HCEC 1CT (cell line): ENCODE measurements at regions not wholly inside any gene's neighbourhood (a gene's known extent, or its start where the extent isn't known, plus 50 kb on each side); places are given as distances from the start of the nearest gene placed in this dataset.
"Not testable (repeated sequence)": the region's sequence is repeated elsewhere in the genome, so short reads cannot be mapped to it uniquely, and the experiment has no call there.

Source experiments
- DNase-seq: peaks from one replicate; pipeline ENCODE4 v3.0.0-alpha.2; 2017

DNA sequence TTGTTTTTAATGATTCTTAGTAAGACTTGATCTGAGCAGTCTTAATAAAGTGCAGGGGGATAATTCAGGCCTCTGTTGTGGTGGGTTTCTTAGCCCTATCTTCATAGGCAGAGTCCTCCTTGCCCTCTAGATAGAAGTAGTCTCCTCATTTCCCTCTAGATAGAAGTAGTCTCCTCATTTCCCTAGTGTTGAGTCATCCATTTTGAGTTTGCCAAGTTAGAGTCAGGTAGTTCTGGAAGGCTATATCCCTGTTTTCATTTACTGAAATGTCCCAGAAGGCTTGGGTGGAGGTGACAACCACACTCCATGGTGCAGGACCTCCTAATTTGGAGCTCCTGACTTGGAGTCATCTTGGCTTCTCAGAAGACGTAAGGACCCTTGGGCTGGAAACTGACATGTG, 384.6 kb downstream of the MLLT3 start:
- no peak for DNase-seq

DNA sequence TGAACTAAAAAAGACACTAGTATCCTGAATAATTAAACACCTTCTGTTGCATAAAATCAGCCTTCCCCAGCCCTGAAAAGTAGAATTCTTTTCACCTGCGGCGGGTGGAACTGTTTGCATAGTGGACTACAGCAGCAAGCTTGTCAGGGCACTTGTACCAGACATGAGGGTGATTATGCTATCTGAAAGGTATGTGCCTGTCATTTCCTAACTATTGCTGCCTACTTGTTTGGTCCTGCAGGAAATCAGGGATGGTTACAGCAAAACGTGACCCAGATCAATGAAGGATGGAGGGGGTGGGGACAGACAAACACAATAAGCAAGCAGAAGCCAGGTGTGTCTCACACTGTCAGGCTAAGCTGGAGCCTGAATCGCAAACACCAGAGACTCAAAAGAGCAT, 385.6 kb downstream of the MLLT3 start:
- DNase-seq: no peak

DNA sequence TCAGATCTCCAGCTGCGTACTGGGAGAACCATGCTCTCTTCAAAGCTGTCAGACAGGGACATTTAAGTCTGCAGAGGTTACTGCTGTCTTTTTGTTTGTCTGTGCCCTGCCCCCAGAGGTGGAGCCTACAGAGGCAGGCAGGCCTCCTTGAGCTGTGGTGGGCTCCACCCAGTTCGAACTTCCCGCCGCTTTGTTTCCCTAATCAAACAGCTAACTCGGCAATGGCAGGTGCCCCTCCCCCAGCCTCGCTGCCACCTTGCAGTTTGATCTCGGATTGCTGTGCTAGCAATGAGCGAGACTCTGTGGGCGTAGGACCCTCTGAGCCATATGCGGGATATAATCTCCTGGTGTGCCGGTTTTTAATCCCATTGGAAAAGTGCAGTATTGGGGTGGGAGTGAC, 387.1 kb downstream of the MLLT3 start:
- not testable (repeated sequence) for DNase-seq

DNA sequence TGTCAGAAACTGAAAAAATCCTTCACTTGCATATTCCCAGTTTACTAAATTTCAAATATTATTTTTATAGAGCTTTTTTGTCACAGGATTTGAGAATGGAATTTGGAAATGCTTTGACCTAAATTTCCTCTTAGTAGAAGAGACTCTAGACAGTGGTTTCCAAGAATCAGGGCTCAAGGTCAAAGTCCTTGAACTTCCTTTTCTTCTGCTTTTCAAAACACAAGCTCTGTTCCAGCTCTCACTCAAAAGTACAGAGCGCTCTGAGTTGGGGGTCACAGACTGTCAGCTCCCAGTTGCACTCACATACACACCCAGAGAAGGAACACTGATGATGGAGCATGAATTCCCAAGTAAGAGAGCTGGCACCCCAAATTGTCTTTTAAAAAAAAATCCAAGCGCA, 394.2 kb downstream of the MLLT3 start:
- no peak for DNase-seq

DNA sequence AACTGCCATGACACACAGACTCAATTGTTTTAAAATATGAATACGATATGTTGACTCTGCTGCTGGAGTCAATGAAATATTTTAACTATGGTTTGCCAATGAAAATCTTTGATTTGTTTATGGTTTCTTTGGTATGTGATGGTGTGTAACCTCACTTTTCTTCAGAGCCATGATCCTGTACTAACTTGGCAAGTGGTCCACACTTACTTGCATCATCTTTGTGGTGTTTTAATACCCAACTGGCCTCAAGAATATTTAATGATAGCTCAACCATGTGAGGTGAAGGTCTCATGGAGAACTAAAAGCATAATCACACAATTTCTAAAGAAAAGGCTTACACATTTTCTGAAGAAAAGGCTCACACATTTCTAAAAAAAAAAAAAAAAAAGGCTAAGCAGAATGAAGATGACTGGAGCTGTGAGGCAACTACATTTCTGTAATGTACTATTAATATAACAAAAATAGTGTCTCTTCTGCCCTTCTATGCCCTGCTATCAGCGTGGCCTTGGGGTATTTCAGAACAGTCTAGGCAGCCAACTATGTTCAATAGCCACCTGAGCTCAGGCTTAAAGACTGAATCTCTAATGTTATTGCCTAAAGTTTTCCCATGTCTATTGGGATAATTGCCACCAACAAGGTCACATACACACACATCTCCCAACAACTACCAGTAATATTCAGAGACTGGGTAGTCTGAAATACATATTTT, 395.0 kb downstream of the MLLT3 start:
- no peak for DNase-seq

DNA sequence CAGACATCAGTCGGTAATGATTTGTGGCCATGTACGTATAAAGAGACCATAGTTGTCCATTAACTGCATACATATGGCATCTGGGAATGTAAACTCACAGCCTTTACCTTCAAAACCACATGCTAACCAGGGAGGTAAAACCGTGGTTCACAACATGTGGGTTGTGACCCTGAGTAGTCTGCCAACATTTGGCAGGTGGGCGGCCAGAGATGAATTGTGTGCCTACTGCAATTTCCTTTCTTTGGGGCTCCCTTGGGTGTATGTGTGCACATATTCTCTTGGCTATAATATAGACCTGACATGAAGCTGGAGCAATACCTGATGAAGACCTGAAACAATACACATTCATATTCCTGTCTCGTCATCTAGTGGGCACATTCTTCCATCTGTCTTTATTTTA, 396.0 kb downstream of the MLLT3 start:
- no peak for DNase-seq

DNA sequence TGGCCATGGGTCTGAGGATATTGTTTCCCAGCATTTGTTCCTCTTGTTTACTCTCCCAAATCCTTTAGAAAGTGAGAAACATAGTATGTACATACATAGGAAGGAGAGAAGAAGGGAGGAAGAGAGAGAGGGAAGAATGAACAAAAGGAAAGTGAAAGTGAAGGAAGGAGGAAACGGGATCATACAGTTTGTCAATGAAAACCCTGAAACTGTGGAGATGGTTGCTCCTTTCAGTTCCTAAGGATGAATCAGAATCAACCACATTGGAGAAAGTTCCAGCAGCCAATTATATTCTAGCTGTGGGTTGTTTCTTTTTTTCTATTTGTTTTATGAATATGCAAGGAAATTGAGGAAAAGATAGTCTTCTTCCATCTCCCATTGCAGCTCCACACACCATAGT, 396.5 kb downstream of the MLLT3 start:
- DNase-seq: no peak

DNA sequence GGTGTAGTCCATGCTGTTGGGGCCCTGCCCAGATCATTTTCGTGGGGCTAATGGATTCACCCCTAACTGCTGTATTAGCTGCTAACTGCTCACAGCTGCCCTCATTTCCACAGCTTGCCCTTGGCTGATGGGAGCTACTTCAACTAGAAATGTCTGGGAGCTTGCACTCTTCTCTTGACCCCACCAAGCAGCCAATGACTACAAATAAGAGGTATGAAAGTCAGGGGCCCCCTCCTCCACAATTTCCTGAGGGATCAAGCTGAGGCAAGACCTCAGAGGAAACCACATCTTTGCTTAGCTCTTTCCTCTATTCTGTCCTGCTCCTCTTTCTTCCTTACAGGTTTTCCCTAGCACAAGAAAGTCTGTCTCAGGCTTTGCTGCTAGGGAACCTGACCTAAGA, 397.5 kb downstream of the MLLT3 start:
- DNase-seq: peak; percentile 16

DNA sequence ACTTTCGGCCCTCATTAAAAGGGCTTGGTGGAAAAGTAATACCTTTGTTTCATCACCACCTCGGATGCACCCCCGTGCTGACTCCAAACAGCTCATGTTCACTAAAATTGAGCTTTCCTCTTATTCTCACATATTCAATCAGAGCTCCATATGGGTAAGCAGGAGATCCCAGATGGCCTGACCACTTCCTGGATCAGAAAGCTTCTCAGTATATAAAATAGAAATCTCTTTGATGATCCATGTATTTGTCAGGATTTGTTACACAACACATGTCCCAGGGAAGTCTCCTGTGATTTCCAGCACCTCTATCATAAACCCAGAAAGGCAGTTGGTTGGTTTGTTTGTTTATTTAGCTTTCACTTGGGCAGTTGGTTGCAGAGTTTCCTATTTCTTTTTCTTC, 402.0 kb downstream of the MLLT3 start:
- DNase-seq: peak; percentile 97

DNA sequence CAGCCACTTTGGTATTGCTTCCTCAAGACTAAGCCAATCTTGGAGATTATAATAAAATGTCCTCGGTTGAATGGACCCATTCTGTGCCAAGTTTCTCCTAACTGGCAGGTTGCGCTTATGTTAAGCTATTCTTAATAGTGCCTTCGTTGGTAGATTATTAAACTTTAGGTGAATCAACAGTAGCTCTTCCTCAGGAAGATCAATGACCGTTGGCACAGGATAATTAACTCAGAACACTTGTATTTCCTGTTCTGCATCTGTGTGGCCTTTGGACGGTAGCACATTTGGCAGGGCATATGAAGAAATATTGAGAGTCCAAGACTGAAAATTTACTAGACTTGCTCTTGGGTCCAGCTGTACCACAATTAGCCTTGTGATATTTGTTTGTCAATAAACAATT, 402.9 kb downstream of the MLLT3 start:
- no peak for DNase-seq

DNA sequence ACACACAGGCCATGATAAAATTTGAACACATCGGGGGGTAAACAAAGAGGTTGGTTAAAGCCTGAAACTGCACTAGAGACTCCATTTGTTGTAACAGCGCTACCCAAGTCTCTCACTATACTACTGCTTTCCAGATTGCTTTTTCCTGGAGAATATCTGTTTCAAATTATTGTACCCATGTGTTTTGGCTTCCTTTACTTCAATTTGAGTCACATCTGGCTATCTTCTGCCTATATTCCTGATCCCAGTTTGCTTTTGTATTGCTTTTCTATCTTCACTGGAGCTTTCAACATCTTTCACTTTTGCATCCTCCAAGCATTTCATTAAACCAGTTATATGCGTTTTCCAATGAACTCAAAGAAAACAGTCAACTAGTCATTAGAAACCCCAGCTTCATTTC, 404.7 kb downstream of the MLLT3 start:
- no peak for DNase-seq

DNA sequence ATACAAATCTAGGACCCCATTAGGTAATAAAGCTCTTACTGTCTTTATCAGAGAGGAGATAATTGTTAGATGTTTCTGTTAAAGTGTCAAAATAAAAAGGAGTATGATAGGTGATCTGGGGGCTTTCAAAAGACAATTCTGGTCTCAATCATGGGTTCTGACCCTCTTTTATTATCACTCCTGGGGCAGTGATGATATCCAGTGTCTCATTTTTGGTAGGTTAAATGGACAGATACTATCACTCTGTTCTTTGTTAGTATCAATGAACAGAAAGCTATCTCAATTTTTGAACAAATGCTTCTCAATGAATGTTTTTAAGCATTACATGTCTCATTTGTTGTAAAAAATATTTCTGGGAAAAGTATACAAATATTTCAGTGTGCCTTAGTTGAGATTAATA, 405.9 kb downstream of the MLLT3 start:
- DNase-seq: no peak

DNA sequence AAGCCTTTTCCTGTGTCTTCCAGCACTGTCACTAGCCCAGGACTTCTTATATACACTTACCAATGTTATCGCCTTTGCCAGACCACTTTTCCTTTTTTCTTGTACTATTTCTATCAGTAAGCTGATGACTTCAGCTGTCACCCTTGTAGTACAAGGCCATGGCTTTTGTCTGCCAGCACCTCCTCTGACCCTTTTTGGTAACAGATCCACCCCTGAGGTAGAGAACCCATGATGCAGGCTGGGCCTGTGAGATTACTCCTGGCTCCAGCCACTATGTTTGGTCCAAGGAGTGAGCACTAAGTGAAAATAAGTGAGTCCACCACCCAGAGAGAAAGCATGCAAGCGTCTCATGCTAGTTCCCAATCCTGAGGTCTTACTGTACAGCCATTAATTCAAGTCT, 406.7 kb downstream of the MLLT3 start:
- no peak for DNase-seq

DNA sequence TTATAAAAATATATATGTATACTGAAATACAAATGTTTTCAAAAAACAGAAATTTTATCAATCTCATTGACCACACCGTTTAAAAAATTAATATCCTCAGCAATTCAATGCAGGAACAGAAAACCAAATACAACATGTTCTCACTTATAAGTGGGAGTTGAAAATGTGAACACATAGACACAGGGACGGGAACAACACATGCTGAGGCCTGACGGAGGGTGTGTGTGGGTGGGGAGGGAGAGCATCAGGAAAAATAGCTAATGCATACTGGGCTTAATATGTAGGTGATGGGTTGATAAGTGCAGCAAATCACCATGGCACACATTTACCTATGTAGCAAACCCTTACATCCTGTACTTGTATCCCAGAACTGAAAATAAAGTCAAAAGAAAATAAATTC, 409.5 kb downstream of the MLLT3 start:
- no peak for DNase-seq

DNA sequence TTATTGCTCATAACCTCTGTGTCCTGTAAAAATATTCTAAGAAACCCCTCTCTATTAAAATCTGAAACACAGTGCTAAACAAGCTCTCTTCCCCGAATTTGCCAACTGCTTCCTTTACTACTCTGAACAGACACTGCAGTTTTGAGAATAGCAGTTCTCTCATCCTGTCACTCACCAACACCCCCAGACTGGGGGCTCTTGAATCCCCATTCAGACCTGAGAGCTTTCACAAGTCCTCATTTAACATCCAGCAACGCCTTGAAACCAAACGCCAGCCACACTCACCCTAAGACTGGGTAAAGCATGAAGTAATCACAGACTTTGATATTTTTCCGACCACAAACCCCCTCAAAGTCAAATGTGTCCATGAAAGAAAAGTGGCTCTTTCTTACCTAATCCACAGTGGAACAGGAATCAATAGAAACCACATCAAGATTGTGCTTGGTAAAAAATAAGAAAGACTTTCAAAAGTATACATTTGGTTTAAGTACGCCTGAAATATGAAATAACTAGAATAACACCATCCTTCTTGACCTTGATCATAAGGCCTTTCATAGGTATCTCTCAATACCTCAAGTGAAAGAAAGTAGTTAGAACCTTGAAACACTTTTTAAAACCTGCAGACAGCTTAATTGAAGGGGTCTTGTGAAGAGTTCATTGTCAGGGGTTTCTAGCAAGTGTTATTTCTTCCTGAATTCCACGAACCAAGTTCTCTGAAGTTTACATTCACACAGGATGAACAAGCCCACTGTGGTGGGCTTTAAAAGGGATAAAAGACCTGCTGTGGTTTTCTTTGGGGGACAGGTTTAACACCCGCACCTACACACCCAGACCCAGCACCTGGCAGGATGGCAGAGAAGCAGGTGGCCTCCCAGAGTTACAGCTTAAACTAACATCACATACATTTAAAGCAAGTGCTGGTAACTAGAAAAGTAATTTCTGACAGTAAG, 412.6 kb downstream of the MLLT3 start:
- no peak for DNase-seq

DNA sequence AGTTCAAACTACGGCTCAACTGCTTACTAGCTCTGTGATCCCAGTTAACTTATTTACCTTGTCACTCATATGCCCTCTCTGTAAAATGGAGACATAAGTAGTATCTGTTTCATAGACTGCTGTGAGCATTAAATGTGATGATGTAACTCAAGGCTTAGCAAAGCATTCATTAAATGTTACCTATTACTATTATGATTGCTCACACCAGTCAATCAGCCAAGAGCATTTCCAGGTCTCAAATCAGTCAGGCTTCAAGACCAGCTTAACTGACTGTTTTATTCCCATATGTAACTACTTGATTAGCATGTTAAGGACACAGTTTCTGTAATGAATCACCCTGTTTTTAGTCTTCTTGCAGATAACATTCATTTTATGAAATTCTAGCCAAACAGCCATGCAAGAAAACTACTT, 413.3 kb downstream of the MLLT3 start:
- no peak for DNase-seq

DNA sequence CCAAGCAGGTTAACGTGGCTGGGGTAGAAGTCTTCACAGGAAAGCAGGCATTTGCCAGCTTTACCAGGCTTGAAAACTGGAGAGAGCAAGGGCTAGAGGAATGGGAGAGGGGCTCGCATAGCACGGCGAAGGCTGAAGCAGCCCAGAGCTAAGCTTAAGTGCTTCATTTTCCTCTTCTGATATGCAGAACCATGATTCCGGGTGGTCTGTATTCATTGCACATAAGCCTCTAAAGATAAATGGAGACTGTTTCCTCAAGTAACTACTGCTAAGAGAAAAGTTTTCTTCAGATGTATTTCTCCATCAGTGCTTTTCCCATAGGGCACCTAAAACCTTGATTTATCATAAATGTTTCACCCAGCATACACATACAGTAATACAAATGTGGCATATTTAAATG, 414.1 kb downstream of the MLLT3 start:
- no peak for DNase-seq

DNA sequence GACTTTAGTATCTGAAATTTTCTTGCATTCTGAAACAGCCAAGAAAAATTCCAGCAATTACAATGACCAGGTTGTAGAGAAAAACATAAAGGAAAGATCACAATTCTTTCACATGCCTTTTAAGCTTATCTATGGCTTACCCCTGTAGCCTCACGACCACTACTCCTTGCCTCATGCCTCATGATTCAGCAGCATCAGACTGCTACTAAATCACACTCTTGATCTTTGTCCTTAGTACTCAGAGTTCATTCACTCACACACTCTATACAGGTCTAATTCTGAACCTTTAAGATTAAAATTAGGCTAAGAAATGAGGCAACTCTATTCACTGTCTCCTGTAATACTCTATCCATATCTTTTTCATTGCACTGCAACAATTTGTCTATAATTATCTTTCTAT, 415.1 kb downstream of the MLLT3 start:
- DNase-seq: no peak

DNA sequence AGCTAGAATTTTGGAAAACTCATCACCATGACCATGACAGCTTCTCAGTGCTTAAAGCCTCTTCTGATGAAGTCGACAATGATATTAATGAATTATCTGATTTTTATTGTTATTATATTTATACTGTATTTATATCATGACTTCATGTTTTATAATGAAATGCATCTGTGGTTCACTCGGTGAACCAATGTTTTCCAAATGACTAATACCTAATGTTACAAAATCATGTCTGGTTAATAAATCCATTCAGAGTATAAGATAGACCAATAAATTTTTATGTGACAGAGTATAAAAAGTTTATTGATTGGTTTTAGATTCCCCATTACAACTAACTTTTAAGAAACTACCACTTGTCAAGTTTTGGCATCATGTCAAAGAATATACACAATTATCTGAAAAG, 416.5 kb downstream of the MLLT3 start:
- DNase-seq: peak; percentile 66

DNA sequence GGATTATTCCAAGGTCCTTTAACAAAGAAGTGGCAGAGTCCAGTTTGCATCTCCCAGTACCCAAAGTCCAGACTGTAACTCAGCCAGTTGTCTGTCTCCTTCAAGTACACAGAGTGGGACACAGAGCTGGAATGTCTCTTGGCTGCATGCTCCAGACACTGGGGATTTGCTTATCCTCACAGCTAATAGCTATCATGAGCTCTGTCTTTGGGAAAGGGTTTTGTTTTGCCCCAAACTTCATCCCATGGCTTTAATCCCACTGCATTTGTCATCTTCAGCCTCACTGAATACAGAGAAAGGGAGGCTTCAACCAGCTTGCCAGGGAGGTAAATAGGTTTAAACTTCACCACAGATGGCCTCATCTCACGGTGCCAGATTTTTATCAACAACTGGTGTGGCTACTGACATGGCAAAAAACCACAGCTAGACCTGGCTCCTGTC, 412.2 kb upstream of the SLC24A2 start:
- DNase-seq: no peak

DNA sequence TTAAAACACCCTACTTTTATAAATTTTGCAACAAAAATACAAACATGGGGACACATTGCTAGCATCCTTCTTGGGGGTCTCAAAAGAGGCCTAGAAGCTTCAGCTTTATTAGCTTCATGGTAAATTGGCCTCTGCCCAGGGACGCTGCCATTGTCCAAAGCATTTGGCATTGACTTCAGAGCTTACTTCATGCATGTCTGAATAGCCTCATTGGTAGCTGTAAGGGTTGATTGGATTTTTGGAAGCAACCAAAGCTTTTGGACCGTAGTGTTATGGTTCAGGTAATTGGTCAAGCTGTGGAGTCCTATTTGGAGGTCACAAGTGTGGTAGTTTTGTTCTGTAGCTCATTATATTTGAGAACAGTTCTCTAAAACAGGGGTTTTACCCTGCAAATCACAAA, 411.7 kb upstream of the SLC24A2 start:
- DNase-seq: no peak

DNA sequence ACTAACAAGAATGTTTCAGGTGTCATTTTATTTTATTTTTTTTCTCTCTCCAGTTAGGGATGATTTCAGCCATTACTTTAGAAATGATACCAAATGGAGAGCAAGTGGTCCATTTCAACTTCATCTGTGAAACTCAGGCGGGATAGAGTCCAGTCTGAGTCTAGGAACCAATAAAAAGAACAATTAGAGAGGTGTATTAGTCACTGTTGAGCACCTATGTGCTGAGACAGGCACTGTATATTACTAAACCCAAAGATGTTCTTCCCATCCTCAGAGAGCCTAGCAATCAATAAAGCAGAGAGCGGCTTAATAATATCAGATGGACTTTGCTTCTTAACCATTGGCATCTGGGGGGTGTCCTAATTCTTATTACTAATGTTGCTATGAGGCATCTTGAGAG, 410.3 kb upstream of the SLC24A2 start:
- DNase-seq: no peak

DNA sequence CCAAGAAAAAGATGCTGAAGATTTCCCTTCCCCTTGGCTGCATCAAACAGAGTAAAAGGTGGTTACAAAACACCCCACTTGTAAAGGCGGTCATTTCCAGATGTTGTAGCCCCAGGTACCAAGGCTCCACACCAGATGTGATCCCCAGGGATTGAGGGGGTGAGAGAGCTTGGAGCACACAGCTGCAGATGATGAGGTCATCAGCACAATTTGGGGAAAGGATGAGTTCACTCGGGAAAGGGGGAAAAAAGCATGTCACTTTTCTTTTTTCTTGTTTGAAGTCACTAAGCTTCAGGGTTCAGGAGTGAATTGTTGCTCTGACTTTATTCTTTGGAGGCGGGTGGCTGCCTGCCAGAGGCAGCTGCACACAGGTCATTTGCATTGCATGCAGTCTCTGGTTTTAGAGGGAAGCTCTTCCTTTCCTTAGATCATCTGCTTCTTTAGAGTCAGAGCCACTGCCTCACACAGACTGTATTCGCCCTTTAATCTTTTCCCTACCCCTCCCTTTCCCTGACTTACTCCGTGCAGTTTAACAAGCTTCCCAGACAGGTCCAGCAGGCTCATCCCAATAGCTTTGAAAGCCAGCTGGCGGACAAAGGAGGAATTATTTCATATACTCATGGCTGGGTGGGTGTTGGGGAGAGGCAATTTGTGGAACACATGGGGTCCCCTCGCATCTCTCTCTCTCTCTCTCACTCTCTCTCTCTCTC, 409.3 kb upstream of the SLC24A2 start:
- DNase-seq: peak; percentile 42
